Activated CD8-positive, alpha-beta T cell treated with anti-CD3 and anti-CD28 coated beads, Interleukin-2, amount 10 ng/mL, durations not matched to agents 7 days and 5 days (primary cell): ENCODE measurements at regions not wholly inside any gene's neighbourhood (a gene's known extent, or its start where the extent isn't known, plus 50 kb on each side); places are given as distances from the start of the nearest gene placed in this dataset.

ENCODE experiments used
- ATAC-seq: fragments of 150-1000 bp; cut with Tn5 transposase; one replicate; pipeline ENCODE4 v1.10.0; 2021; ENCODE audit warnings: moderate library complexity
- CTCF ChIA-PET: fragments of 350-600 bp; sonication (Branson Sonifier 250); formaldehyde crosslinking; loops from one replicate; lab custom pipeline; 2021; ENCODE audit warnings: antibody characterized with exemption; lab: Charles Lee
- POLR2A ChIA-PET: fragments of 350-600 bp; sonication (Branson Sonifier 250); formaldehyde crosslinking; loops from one replicate; lab custom pipeline; 2021; ENCODE audit warnings: antibody characterized with exemption; lab: Charles Lee
- DNase-seq: peaks from one replicate; pipeline ENCODE4 v3.0.0-alpha.2; 2020
- H3K27ac Mint-ChIP-seq: one replicate; pipeline ENCODE4 v1.8.0; 2021; ENCODE audit warnings: mild to moderate bottlenecking, mixed read lengths
- H3K27me3 Mint-ChIP-seq: one replicate; pipeline ENCODE4 v1.8.0; 2021; ENCODE audit warnings: low read depth, mixed read lengths
- H3K36me3 Mint-ChIP-seq: one replicate; pipeline ENCODE4 v1.8.0; 2021; ENCODE audit warnings: low read depth, mixed read lengths
- H3K4me1 Mint-ChIP-seq: one replicate; pipeline ENCODE4 v1.8.0; 2021; ENCODE audit warnings: low read depth, mixed read lengths
- H3K4me3 Mint-ChIP-seq: one replicate; pipeline ENCODE4 v1.8.0; 2021; ENCODE audit warnings: mild to moderate bottlenecking, mixed read lengths
- H3K9me3 Mint-ChIP-seq: one replicate; pipeline ENCODE4 v1.8.0; 2022; ENCODE audit warnings: mixed read lengths; ENCODE audit not compliant: insufficient read depth

DNA sequence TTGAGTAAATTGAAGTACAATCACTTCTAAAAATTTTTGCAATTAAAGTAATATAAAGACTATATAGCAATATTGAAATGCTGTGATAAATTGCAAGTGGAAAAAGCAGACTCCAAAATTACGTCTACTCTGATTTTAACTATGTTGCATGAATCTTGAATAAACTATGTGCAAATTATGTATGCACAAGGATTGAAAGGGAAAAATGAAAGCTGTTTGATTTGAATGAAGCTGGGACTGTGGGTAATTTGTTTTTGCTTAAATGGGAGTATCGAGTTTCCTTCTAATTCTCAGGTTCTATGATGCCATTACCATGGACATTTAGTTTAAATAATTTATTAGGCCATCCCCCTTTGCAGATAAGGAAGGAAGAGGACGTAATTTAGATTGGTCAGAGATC is 198.7 kb upstream of the MYLIP start:
- Mint-ChIP-seq H3K4me1 (no peaks in the 10 kb centered on the region), H3K36me3 (no peaks in the 10 kb centered on the region), H3K27ac (no peak overlapping the region), H3K4me3 (no peak overlapping the region), H3K9me3 (peaks cover 11% of the 10 kb centered on the region), H3K27me3 (no peaks in the 10 kb centered on the region)
- DNase-seq (no peak), ATAC-seq (no peak)
- POLR2A ChIA-PET: no interaction called here
- CTCF ChIA-PET: no interaction called here

GRCh38 chr6:15929685-15930084 is 199.2 kb upstream of the MYLIP start:
- ChIA-PET CTCF (no interaction called here), POLR2A (no interaction called here)
- H3K4me3 Mint-ChIP-seq: no peak overlapping the region
- H3K27ac Mint-ChIP-seq: no peak overlapping the region
- ATAC-seq: no peak
- peaks cover 11% of the 10 kb centered on the region for H3K9me3 Mint-ChIP-seq
- no peaks in the 10 kb centered on the region for H3K4me1 Mint-ChIP-seq
- DNase-seq: no peak
- no peaks in the 10 kb centered on the region for H3K27me3 Mint-ChIP-seq
- H3K36me3 Mint-ChIP-seq: no peaks in the 10 kb centered on the region

DNA sequence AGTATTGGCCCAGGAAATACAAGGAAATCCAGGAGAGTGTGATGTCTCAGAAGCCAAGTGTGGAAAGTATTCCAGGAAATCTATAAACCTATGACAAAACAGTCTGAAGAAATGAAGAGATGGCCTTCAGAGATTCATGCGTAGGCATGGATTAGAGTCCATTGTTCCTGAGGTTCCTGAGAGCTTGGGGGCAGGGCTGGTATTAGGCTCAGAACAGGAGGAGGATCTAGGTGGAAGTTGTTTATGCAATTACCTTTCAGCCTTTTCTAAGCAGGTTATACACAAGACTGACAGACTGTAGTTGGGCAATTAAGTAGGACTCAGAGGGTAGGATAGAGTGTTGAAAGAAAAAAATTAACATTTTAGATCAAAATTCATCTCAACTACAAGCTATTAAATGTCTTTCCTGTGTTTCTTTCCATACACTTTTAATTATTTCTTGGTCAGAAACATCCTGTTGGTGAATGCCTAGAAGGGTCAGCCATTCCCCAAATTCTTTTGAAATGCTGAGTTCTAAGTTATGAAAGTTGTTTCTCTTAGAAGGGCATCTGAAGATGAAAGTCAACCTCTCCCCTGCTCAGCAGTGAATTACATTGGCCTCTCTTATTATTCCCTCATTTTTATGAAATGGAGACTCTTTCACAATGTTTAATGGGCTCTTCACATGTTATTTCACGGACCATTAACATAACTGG is 201.2 kb upstream of the MYLIP start:
- no peaks in the 10 kb centered on the region for H3K36me3 Mint-ChIP-seq
- H3K27me3 Mint-ChIP-seq: no peaks in the 10 kb centered on the region

GRCh38 chr6:15926256-15926655 is 202.6 kb upstream of the MYLIP start:
- H3K4me3 Mint-ChIP-seq: no peak overlapping the region
- CTCF ChIA-PET: no interaction called here
- no peak for ATAC-seq
- no peaks in the 10 kb centered on the region for H3K36me3 Mint-ChIP-seq
- no peak overlapping the region for H3K27ac Mint-ChIP-seq
- DNase-seq: no peak
- H3K9me3 Mint-ChIP-seq: peaks cover 4% of the 10 kb centered on the region
- POLR2A ChIA-PET: no interaction called here
- H3K4me1 Mint-ChIP-seq: no peaks in the 10 kb centered on the region
- H3K27me3 Mint-ChIP-seq: no peaks in the 10 kb centered on the region

More for the DNA sequence above, 201.2 kb upstream of the MYLIP start:
- no peaks in the 10 kb centered on the region for H3K4me1 Mint-ChIP-seq
- no peak for ATAC-seq
- no peak overlapping the region for H3K4me3 Mint-ChIP-seq
- POLR2A ChIA-PET: no interaction called here
- DNase-seq: no peak
- H3K27ac Mint-ChIP-seq: no peak overlapping the region
- CTCF ChIA-PET: no interaction called here
- peaks cover 11% of the 10 kb centered on the region for H3K9me3 Mint-ChIP-seq

GRCh38 chr6:15924893-15925292 is 204.0 kb upstream of the MYLIP start:
- CTCF ChIA-PET: no interaction called here
- Mint-ChIP-seq H3K4me3 (no peak overlapping the region), H3K4me1 (no peaks in the 10 kb centered on the region), H3K27me3 (no peaks in the 10 kb centered on the region), H3K27ac (no peak overlapping the region), H3K9me3 (no peaks in the 10 kb centered on the region), H3K36me3 (no peaks in the 10 kb centered on the region)
- ATAC-seq (no peak), DNase-seq (no peak)
- POLR2A ChIA-PET: no interaction called here

- Mint-ChIP-seq H3K36me3 (no peaks in the 10 kb centered on the region), H3K4me1 (no peaks in the 10 kb centered on the region), H3K27me3 (no peaks in the 10 kb centered on the region), H3K9me3 (no peaks in the 10 kb centered on the region), H3K4me3 (no peak overlapping the region), H3K27ac (no peak overlapping the region)
- POLR2A ChIA-PET: no interaction called here
- CTCF ChIA-PET: no interaction called here
- DNase-seq (no peak), ATAC-seq (no peak)
Observed at GRCh38 chr6:15922510-15923250, 206.2 kb upstream of the MYLIP start.

- no peaks in the 10 kb centered on the region for H3K9me3 Mint-ChIP-seq
- H3K27me3 Mint-ChIP-seq: no peaks in the 10 kb centered on the region
- H3K27ac Mint-ChIP-seq: no peak overlapping the region
- ATAC-seq: no peak
- H3K4me1 Mint-ChIP-seq: no peaks in the 10 kb centered on the region
- H3K36me3 Mint-ChIP-seq: no peaks in the 10 kb centered on the region
- DNase-seq: no peak
- H3K4me3 Mint-ChIP-seq: no peak overlapping the region
- ChIA-PET CTCF (no interaction called here), POLR2A (no interaction called here)
Observed at GRCh38 chr6:15921243-15921642, 207.6 kb upstream of the MYLIP start.

- ChIA-PET CTCF (no interaction called here), POLR2A (no interaction called here)
- no peak for DNase-seq
- ATAC-seq: no peak
- Mint-ChIP-seq H3K27me3 (no peaks in the 10 kb centered on the region), H3K9me3 (no peaks in the 10 kb centered on the region), H3K27ac (no peak overlapping the region), H3K4me3 (no peak overlapping the region), H3K36me3 (no peaks in the 10 kb centered on the region), H3K4me1 (no peaks in the 10 kb centered on the region)
Observed at GRCh38 chr6:15916581-15916980, 212.3 kb upstream of the MYLIP start.

GRCh38 chr6:15915508-15916178 is 213.2 kb upstream of the MYLIP start:
- H3K27ac Mint-ChIP-seq: no peak overlapping the region
- no peak for ATAC-seq
- H3K36me3 Mint-ChIP-seq: no peaks in the 10 kb centered on the region
- H3K27me3 Mint-ChIP-seq: no peaks in the 10 kb centered on the region
- H3K4me3 Mint-ChIP-seq: no peak overlapping the region
- CTCF ChIA-PET: no interaction called here
- POLR2A ChIA-PET: no interaction called here
- no peaks in the 10 kb centered on the region for H3K4me1 Mint-ChIP-seq
- H3K9me3 Mint-ChIP-seq: no peaks in the 10 kb centered on the region
- DNase-seq: no peak

GRCh38 chr6:15914553-15914952 is 214.3 kb upstream of the MYLIP start:
- H3K4me3 Mint-ChIP-seq: no peak overlapping the region
- no peaks in the 10 kb centered on the region for H3K9me3 Mint-ChIP-seq
- no peaks in the 10 kb centered on the region for H3K4me1 Mint-ChIP-seq
- ChIA-PET CTCF (no interaction called here), POLR2A (no interaction called here)
- H3K27ac Mint-ChIP-seq: no peak overlapping the region
- H3K27me3 Mint-ChIP-seq: no peaks in the 10 kb centered on the region
- no peaks in the 10 kb centered on the region for H3K36me3 Mint-ChIP-seq
- no peak for DNase-seq
- no peak for ATAC-seq

GRCh38 chr6:15913573-15913972 is 215.3 kb upstream of the MYLIP start:
- no peaks in the 10 kb centered on the region for H3K27me3 Mint-ChIP-seq
- no peaks in the 10 kb centered on the region for H3K36me3 Mint-ChIP-seq
- H3K27ac Mint-ChIP-seq: no peak overlapping the region
- POLR2A ChIA-PET: no interaction called here
- DNase-seq: no peak
- H3K4me3 Mint-ChIP-seq: no peak overlapping the region
- no peaks in the 10 kb centered on the region for H3K9me3 Mint-ChIP-seq
- no peaks in the 10 kb centered on the region for H3K4me1 Mint-ChIP-seq
- CTCF ChIA-PET: no interaction called here
- ATAC-seq: no peak
